SK-N-MC (cell line): ENCODE measurements at regions not wholly inside any gene's neighbourhood (a gene's known extent, or its start where the extent isn't known, plus 50 kb on each side); places are given as distances from the start of the nearest gene placed in this dataset.

Source experiments
- EZH2 ChIP-seq: fragments of 200-600 bp; sonication (generic); IDR thresholded peaks from one replicate; pipeline ENCODE4 v1.6.1; 2017; ENCODE audit warnings: antibody characterized with exemption
- POLR2AphosphoS5 ChIP-seq: IDR thresholded peaks from 2 replicates; pipeline ENCODE4 v1.6.1; 2012; ENCODE audit warnings: mild to moderate bottlenecking, low read depth, low read length, borderline replicate concordance

DNA sequence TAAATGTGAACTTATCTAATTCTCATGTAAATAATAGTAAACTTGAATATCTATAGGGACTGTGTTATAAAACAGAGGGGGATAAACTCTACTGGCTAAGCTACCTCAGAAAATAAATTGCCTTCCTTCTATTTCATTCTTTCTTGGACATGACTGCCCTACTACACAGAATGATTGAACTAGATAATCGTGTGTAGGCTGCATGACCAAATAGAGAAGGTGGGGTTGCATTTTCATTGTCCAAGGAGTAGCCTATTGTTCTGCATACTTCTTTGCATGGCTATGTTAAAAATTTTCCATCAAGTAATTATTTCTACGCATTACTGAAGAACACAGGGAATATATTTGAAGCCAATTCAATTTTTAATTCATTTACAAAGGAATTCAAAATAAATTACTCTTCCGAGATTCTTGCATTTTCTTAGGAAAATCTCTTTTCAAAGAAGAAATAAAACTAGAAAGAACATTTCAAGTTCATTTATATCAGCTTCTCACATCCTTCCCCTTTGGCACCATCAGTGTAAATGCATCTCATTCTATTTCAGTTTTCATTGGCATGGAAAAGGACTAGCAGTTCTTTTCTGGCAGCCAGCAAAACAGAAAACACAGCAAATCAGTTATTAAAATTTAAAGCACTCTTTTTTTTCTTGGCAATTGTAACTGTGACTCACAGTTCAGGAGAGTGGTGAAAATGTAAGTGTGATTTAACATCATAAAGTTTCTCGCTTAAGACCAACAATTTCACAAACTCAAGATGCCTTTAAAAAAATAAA is 714.7 kb downstream of the NCAM2 start:
- TF ChIP-seq EZH2 (no peak), POLR2AphosphoS5 (no peak)
